Spleen (tissue), 7 donors: ENCODE measurements at regions not wholly inside any gene's neighbourhood (a gene's known extent, or its start where the extent isn't known, plus 50 kb on each side); places are given as distances from the start of the nearest gene placed in this dataset.

Source experiments
- POLR2A ChIP-seq, 3 donors: fragments of 450-650 bp; IDR thresholded peaks; one replicate each; pipeline ENCODE4 v1.5.1; 2017; ENCODE audit warnings: antibody characterized with exemption in 3 of 3, mild to moderate bottlenecking in 1 of 3
- POLR2AphosphoS5 ChIP-seq, 3 donors: sonication (generic); formaldehyde crosslinking; IDR thresholded peaks; one replicate each; pipeline ENCODE4 v1.5.1; 2017; ENCODE audit warnings: antibody characterized with exemption in 3 of 3
- TF ChIP-seq, protein P1 (sequence below), 11 experiments: fragments of 200-600 bp in 7 of 11; fragments of 450-650 bp in 4 of 11; sonication (generic) in 4 of 11; IDR thresholded peaks in 8 of 11; conservative IDR thresholded peaks in 3 of 11; 1 replicate in 7 of 11; 2 replicates in 4 of 11; pipeline versions ENCODE4 v1.4.0 to v1.8.0; 2016 to 2021; ENCODE audit warnings: antibody characterized with exemption in 11 of 11, inconsistent platforms in 4 of 11, mild to moderate bottlenecking in 1 of 11
- donor health status: DM: no; HTN: no; CAD: no; lungs with moderate emphysema.
- donor health status: DM: no; HTN: no; CAD: no.
- donor health status: DM: no; HTN: no; CAD: no.

DNA sequence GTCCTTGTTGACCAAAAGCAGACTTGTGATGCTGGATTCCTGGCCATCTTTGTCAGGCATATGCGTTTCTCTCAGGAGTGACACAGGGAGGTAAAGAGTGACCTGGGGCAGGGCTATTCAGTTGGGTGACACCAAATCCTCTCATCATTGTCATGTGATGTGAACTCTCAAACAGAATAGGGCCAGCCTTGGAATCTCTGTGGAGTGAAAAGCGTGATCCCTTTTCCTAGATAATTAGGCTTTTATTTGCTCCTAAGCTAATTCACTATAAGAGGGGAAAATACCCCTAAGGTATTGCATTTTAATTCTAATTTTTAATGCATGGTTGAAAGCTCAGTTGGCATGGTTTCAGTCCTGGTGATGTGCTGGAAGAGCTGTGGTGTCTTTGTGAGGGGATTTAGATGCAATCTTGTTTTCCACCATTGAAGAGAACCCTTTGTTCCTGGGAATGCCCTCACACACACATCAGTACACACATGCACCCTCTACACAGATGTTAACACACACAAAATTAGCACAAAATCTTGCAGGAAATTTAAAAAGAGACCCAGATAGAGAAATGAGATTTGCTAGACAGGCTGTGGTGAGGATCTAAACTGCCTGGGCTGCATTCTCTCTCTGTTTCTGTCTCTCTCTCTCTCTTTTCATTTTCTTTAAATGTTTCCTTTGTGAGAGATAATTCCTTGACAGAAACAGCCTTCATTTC is 349.9 kb downstream of the TSN start:
- TF ChIP-seq, protein P1, sequence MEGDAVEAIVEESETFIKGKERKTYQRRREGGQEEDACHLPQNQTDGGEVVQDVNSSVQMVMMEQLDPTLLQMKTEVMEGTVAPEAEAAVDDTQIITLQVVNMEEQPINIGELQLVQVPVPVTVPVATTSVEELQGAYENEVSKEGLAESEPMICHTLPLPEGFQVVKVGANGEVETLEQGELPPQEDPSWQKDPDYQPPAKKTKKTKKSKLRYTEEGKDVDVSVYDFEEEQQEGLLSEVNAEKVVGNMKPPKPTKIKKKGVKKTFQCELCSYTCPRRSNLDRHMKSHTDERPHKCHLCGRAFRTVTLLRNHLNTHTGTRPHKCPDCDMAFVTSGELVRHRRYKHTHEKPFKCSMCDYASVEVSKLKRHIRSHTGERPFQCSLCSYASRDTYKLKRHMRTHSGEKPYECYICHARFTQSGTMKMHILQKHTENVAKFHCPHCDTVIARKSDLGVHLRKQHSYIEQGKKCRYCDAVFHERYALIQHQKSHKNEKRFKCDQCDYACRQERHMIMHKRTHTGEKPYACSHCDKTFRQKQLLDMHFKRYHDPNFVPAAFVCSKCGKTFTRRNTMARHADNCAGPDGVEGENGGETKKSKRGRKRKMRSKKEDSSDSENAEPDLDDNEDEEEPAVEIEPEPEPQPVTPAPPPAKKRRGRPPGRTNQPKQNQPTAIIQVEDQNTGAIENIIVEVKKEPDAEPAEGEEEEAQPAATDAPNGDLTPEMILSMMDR (IDR thresholded peaks at IDR 0.05 in 8 of 11, conservative IDR thresholded peaks at IDR 0.05 in 3 of 11) = no peak
- no peak for TF ChIP-seq POLR2AphosphoS5 (IDR thresholded peaks at IDR 0.05)
- TF ChIP-seq POLR2A (IDR thresholded peaks at IDR 0.05) = no peak
